NCI-H146 treated with DMSO at 0.1 percent for 48 hours (cell line): ENCODE measurements at regions not wholly inside any gene's neighbourhood (a gene's known extent, or its start where the extent isn't known, plus 50 kb on each side); places are given as distances from the start of the nearest gene placed in this dataset.

Experiments
- DNase-seq: peaks from one replicate; lab custom pipeline; 2025; ENCODE audit not compliant: unreplicated experiment; lab: John Stamatoyannopoulos, UW

- DNase-seq, result no peak
These were observed 293.4 kb upstream of the GBE1 start for GRCh38 chr3:82054849-82055248.

DNA sequence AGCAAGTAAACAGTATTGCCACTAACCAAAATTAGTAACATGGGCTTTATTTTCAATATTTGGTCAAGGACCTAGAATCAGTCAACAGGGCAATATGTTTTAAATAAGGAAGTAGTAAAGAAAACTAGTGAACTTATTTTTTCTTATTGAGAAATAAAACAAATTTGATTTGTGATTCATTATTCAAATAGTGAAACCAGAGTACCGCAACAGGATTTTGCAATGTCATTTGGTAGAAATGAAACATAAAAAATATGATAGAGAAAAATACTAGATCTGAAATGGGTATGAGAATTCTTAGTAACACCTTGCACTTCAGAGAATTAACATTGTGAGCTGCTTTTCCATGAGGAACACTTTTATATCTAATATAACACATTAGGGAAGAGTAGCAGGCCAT is 291.8 kb upstream of the GBE1 start:
- DNase-seq, result no peak

- no peak for DNase-seq
These were observed 288.9 kb upstream of the GBE1 start for GRCh38 chr3:82050382-82050781.

DNA sequence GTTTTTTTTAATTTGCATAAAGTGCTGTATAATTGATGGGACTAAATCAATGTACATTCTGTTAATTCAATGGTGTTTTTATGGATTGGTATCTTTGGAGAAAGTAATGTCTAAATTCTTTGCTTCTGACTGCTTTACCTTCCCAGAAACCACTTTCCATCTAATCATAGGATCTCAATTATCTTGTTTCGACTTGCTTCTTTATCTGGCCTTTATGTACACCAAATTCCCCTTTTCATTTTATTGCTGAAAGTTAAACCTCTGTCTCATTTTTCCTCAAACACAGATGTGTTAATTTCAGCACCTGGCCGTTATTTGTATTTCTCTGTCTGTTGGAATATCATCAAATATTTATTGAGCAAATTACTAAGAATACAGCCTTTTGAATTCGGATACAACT is 287.3 kb upstream of the GBE1 start:
- DNase-seq, result peak; percentile 98

DNA sequence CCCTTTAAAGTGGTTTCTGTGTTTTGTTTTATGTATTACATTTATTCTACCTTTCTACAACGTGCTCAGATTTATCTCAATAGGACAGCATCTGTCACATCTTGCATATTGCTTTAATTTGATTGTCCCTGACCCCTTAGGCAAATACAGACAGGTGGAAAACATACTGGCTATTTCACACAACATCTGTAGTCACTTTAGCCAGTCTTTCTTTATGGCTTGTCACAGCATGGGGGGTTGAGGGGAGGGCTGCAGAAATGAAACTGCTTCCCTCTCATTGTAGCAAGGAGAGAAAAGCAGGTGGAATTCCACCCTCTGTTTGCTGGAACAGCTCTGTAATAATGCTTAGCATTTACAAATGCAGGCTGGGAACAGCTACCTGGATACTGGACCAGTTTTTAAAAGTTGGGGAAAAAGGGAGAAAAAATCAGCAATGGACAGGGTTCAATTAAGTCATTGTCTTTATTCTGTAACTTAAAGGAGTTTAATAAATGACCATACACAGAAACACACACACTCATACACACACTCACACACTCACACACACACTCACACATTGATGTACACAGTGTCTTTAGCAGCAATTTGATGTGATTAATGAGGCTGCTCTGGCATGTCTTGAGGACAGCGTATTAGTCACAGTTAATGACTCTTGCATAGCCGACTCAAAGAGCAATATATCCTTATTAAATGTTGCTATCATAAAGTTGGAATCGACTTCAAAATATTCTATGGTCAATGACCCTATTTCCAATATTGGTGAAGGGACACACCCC is 283.7 kb upstream of the GBE1 start:
- DNase-seq, result peak; percentile 96

- DNase-seq, result peak; percentile 42
These were observed 277.1 kb upstream of the GBE1 start for GRCh38 chr3:82038556-82038955.

GRCh38 chr3:82033186-82033585 is 271.7 kb upstream of the GBE1 start:
- no peak for DNase-seq

GRCh38 chr3:82031596-82031995 is 270.2 kb upstream of the GBE1 start:
- DNase-seq, result no peak

- DNase-seq, result peak; percentile 55
These were observed 269.5 kb upstream of the GBE1 start for GRCh38 chr3:82030916-82031315.

DNA sequence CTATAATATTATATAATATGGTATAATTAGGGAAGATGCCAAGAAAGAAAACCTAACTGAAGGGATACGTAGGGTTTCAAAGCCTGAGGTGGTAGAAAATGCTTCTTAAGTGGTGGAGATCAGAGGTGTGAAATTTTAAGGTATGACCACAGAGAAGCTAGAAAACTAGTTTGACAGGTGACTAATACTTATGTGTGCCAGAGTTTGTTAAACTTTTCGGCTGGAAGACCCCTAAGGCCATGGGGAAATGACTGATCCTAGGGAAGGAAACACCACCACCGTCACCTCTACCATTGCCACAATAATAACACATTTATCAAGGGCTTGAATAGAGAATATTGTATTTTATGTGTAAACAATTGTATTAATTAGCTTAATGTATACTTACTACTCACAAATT is 261.4 kb upstream of the GBE1 start:
- no peak for DNase-seq

- no peak for DNase-seq
These were observed 258.8 kb upstream of the GBE1 start for GRCh38 chr3:82020282-82020681.

GRCh38 chr3:82015241-82015640 is 253.8 kb upstream of the GBE1 start:
- no peak for DNase-seq

DNA sequence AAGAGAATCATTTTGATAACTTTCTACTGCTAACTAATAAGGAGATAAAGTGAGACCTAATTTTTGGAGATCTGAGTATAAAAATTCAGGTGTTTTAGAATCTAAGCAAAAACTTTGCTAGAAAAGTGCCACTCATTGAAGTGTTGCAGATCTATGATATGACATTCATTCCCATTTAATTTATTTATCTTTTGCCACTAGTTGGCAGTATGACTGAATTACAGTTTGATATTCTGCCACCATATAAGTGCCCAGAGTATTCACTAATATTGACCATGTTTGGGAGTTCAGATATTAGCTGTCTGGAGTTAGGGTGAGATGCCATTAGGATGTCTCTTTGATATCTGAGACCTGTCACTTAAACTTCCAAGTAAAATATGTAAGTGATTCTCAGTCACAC is 251.3 kb upstream of the GBE1 start:
- no peak for DNase-seq

- DNase-seq, result no peak
These were observed 249.9 kb upstream of the GBE1 start for GRCh38 chr3:82011336-82011735.

DNA sequence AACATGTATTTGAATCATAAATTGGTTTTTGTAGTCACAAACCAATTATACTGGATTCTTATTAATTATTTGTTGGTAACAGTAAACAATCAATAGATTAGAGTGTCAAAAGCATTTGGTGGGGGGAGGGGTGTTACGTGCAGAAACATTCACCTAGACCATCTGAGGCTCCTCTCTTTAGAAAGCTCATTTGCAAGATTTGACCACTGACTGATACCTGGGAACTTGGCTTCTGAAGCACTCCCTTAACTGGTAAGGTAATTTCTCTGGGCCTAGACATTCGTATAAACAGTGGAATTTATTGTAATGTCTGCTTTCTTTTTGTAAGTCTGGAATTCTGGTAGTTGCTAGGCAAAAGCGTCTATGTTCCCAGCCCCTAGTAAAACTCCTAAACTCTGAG is 243.8 kb upstream of the GBE1 start:
- no peak for DNase-seq

DNA sequence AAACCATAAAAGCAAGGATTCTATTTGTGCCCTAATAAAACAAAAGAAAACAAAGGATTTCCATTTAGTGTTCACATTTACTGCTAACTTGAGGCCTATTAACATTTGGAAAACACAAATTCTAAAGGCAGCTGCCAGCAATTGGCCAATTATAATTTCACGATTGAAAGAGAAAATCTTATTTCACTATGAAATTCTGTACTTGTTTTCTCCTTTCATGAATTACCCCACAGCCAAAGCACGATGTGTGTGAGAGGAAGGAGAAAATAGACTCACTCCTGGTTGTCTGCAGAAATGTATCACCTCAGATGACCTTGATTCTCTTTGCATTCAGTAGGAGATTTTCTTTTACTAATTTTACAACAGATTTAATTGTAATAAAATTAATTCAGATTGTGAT is 242.8 kb upstream of the GBE1 start:
- DNase-seq, result peak; percentile 27

DNA sequence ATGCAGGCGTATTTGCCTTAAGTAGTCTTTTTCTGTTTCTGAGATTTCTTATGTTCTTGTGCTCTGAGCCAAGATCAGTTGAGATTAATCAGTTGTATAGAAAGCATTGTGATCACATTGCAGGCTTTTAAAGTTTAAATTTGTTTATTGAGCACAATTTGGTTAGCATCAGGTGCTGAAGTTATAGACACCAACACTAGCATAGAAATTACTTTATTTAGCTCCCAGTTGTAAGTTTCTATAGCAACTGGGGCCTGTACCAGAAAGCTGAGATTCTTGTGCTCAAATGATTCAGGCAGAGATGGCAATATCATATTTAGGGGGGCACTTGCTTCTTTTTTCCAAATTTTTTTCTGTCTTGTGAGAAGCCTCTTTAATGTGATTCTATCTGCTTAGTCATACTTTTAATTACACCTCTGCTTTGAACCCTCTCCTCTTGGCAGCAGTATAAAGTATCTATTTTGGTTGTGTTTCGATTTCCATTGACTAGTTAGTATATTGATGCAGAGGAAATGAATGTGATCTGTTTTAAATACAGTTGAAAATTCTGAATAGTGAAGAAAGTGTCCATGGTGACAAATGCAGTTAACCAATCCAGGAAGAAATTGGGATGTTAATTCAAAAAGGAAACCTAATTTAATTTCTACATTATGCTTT is 241.7 kb upstream of the GBE1 start:
- DNase-seq, result peak; percentile 29

DNA sequence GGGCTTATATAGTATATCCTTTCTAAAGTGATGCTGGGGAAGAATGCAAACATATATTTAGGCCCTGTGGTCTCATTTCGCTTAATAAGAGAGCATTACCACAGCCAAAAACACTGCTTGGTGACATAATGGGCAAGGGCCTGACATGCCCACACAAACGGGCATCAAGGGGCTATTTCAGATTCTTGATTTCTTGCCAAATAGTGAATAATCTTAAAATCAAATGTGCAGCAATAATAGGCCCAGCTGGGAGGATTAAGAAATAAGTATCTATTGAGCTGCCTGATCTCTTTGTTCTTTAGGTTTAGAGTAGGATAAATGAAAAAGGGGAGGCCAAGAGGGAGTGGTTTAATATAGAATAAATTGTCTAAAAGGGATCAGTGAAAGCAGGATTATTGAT is 241.0 kb upstream of the GBE1 start:
- no peak for DNase-seq

DNA sequence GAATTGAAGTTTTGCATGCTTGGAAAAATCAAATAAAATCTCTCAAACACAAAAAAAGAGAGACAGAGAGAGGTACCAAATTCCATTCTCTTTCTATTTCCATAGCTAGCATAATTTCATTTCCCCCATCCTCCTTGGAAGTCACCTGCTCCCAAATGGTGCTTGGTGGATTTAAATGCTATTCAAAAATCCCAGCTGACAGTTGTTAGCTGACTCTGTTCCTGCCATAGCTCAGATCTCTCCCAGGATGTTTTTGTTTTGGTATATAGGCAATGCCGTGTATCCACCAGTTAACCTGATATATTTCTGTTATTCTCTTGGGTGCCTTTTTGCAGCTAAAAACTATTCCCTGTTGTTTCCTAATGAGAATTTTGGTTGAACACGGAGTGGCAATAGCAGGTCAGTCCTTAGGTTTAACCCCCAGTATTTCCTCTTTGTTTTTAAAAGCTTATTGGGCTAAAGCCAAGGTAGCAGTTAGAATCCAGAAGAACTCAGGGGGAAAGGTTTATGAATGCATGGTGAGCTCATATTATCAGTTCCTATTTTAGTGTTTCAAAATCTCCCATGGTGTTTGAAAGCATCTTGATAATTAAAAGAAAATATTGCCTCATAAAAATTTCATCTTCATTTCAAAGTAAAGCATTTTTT is 240.0 kb upstream of the GBE1 start:
- DNase-seq, result peak; percentile 60

DNA sequence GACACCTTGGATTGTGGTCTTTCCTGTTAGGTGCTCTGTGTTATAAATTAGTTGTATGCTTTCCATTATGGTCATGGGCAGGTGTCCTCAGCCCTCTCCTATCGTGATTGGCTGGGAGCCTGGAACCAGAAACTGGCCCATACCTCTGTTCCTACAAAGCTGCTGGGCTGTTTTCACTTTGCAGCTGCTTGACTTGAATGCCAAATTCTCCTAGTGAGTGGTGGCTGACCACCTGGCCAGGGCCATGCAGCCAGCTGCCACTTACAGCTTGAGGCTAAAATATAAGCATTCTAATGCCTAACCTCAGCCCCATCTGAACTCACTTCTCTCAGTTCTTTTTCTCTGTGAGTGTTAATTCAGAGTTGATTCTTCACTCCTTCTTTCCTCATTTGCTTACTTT is 239.3 kb upstream of the GBE1 start:
- DNase-seq, result peak; percentile 92

DNA sequence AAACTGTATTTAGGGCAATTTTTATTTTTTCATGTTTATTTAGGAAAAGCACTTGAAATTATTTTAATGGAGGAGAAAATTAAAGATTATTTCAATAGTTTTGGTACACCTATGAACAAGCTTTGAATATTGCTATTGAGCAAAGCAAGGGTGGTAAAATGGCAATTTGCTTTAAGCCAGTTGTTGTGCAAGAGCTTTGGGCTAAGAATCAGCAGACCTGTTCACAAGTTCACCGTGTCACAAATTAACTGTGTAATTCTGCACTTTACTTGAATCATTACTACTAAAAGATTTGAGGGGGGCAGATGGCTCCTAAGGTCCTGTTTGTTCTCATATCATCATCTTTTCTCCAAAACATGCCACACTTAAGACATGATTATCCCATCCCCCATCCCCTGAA is 238.9 kb upstream of the GBE1 start:
- DNase-seq, result no peak

DNA sequence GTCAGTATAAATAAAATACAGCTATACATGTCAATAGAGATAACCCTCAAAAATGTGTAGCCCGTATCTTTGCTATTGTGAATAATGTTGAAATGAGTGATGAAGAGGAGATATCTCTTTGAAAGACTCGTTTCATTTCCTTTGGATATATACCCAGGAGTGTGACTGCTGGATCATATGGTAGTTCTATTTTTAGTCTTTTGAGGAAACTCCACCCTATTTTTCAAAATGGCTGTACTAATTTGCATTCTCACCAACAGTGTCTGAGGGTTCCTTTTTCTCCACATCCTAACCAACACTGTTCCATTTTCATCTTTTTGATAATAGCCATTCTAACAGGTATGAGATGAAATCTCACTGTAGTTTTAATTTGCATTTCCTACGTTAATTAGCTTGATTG is 237.5 kb upstream of the GBE1 start:
- no peak for DNase-seq
